OCI-M1 (cell line): ENCODE measurements at regions not wholly inside any gene's neighbourhood (a gene's known extent, or its start where the extent isn't known, plus 50 kb on each side); places are given as distances from the start of the nearest gene placed in this dataset.
"Not testable (repeated sequence)": the region's sequence is repeated elsewhere in the genome, so short reads cannot be mapped to it uniquely, and the experiment has no call there.

Experiments
- DNase-seq: peaks from one replicate; lab custom pipeline; 2025; lab: John Stamatoyannopoulos, UW

- DNase-seq, result peak; percentile 20
Observed at GRCh38 chr5:12876541-12877298, 972.5 kb upstream of the CTNND2 start.

DNA sequence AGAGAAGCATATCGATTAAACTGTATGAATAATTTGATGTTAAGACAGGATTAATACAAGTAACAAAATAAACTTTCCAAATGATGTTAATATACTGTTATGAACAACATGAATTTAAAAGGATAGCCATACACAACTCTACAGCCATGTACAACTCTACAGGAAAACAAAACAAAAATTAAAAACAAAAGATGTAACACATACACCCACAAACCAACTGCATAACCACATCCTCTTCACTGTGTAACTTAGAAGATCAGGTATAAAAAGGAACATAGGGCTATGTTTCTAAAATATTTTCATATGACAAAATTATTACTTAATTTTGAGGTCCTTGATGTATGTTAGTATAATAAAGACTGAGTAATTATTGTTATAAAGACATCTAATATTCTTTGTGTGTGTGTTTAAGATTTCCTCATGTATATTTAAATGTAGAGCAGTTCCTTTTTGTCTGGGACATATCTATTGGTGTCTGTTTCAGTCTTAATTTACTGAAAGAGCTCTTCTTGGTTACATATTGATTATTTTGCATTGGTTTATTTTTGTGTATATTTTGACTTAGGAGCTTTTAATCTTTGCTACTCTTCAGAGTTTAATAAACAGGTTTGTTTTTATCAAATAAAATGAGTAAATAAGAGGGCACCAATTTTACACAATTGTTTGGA, 966.8 kb upstream of the CTNND2 start:
- no peak for DNase-seq

DNA sequence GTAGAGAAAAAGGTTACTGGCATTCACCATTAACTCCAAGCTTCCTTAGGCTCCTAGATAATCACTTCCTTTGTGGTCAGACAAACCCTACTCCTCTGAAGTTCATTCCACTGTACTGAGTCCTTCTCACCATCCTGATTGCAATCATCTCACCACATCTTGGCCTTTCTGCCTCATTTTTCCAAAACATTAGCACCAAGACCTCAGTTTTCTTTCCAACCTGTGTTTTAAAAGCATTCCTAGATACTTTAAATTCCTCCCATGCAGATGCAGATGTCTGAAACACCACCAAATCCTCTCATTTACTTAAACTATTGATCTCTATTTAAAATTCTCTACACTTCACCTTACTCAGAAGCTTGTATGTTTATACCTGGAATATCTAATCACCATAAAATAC, 961.3 kb upstream of the CTNND2 start:
- DNase-seq, result no peak

DNA sequence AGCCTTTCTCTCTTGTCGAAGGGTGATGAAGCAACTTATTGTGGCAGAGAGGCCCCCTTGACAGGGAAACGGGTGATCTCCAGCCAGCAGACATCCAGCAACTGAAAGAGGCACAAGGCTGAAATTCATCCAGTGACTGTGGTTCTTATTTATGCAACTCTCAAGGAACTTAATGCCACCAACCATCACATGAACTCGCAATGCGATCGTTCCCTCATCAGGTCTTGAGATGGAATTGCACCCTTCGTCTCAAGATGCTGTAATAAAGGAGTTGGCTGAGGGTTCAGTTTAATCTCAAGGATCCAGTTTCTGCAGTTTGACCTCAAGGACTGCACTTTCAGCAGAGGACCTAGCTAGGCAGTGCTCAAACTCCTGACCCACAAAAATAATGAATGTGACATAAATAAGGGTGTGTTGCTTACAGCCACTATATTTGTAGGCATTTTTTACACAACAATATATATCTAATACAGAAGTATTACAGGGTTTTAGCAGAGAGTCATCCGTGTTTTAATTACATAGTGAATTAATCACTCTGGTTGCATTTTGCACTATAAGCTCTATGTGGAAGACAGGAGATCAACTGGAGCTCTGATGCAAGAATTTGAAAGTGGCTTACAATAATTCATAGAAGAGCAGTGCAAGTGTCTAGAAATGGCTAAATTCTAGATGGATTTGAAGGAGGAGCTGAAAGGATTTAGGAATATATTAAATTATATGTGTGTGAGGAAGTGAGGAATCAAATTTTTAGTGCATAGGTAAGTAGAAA, 957.8 kb upstream of the CTNND2 start:
- DNase-seq, result peak; percentile 19

DNA sequence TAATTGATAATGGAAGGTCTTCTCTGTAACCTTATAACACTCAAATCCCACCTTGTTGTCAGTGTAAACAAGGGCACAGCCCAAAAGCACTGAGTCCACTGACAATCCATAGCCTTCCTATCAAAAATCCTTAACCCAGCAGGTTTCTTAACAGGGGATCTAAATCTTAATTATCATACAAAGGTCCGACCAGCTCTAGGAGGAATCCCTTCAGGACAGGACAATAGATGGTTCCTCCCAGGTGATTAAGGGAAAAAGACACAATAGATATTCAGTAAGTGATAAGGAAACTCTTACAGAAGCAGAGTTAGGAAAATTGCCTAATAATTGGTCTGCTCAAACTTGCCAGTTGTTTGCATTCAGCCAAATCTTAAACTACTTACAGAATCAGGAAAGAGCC, 951.9 kb upstream of the CTNND2 start:
- DNase-seq, result not testable (repeated sequence)

- no peak for DNase-seq
Observed at GRCh38 chr5:12854386-12854785, 950.1 kb upstream of the CTNND2 start.

- no peak for DNase-seq
Observed at GRCh38 chr5:12851761-12852160, 947.5 kb upstream of the CTNND2 start.

DNA sequence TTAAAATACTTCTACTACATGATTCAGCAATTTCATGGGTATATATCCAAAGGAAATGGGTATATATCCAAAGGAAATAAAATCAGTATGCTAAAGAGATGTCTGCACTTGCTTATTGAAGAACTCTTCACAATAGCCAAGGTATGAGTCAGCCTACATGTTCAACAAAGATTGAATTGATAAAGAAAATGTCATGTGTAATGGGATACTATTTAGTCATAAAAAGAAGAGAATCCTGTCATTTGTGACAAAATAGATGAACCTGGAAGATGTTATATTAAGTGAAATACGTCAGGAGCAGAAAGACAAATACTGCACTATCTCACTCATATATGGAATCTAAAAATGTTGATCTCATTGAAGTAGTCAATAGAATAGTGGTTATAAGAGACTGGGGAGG, 944.5 kb upstream of the CTNND2 start:
- DNase-seq, result no peak

- DNase-seq, result no peak
Observed at GRCh38 chr5:12845549-12846159, 941.4 kb upstream of the CTNND2 start.

DNA sequence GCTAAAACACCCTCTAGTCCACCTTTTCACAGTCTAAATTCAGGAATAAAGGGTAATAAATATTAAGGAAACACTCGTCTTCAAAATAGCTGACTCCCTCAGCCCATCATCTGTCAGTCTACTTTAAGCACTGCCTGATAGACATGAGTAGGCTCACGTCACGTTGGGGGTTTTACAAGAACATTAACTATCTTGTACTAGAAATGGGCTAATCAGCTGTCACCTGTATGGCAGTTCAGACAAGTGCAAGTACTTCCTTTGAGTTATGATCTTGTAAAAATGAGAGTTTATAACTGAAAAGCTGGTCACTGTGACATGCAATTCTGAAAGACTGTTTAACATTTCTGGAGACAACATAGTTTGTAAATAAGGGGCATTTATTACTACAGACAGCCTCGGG, 936.7 kb upstream of the CTNND2 start:
- no peak for DNase-seq

GRCh38 chr5:12837592-12837991, 933.3 kb upstream of the CTNND2 start:
- no peak for DNase-seq

DNA sequence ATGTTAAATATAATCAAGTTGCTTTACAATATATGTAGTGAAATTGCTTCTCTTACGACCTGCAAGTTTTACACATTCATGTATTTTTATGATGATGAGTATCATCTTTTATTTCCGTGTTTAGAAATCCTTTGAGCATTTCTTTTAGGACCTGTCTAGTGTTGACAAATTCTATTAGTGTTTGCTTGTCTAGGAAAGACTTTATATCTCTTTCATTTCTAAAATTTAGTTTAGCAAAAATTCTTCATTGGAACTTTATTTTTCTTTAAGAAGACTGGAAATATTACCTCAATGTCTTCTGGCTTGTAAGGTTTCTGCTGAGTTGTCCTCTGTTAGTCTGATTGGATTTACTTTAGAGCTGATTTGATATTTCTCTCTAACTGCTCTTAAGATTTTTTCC, 920.9 kb upstream of the CTNND2 start:
- no peak for DNase-seq

DNA sequence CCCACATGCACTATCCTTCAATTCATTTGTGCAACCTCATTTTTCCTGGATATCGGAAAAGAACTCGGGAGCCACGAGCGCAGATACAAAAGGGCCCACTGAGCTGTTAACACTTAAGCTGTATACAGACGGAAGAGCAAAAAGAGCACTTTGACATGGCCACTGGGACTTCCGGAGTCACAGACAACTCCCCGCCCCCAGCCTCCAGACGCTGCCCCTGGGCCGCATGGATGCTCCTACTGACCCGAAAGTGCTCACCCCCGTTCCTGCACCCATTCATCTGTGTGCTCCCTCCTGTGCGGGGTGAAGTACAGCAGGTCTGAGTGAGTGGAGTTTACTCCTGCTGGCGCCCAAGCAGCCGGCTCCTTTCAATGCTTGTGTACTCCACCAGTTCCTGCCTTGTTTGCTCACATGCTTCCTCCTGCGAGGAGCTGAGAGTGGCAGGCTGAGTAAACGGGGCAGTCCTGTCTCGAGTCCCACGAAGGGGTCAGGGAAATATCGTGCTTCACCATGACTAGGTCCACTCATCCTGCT, 901.0 kb upstream of the CTNND2 start:
- DNase-seq, result no peak

GRCh38 chr5:12799165-12799564, 894.9 kb upstream of the CTNND2 start:
- DNase-seq, result no peak

- no peak for DNase-seq
Observed at GRCh38 chr5:12795333-12795663, 891.1 kb upstream of the CTNND2 start.

DNA sequence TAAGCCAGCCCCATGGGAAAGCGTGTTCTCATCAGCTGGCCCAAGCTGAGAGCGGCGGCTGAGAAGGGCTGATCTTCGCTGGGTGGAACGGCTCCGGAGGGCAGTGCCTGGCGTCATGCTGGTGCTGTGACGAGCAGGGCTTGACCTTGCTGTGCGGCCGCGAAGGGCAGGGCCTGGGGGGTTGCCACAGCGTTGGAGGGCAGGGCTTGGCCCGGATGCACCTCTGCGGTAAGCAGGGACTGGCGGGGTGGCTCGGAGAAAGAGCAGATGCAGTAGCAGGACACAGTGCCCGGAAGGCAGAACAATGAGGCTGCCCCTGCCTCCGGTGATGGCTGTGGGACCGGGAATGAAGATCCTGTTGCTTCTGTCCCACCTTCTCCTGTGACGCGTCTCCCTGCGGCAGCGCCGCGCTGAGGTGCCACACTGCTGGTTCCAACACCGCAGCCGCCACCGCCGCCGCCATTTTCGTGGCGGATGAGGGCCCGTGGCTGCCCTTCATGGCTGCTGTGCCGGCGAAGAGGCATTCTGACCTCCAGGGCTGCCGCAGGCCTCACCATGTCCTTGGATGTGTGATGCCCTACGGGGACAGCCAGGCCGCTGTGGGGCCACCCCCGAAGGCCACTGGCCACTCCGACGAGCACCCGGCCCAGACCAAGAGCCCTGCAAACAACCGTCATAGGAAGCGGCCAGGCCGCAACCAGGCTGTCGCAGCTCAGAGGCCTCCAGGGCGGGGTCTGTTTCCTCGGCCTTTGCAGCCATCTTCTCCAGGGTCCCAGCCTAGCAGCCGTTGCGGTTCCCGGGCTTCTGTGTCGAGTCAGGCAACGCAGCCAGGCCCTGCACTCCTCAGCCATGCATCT, 890.5 kb upstream of the CTNND2 start:
- no peak for DNase-seq

DNA sequence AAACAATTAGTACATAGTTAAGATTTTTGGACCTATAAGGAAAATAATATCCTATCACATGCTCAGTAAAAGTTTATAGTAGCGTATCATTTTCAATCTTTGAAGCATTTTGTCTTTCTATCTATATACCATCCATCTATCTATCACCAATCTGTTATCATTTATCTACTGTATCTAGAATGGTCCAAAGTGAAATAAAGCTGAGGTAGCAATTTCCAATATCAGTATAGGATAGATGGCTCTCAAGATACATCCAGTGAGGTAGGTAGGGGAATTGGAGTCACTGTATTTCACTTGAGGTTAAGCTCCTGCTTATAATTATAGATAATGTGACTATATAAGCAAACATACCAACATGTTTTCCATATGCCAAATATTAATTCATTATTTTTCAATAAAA, 889.1 kb upstream of the CTNND2 start:
- DNase-seq, result no peak

DNA sequence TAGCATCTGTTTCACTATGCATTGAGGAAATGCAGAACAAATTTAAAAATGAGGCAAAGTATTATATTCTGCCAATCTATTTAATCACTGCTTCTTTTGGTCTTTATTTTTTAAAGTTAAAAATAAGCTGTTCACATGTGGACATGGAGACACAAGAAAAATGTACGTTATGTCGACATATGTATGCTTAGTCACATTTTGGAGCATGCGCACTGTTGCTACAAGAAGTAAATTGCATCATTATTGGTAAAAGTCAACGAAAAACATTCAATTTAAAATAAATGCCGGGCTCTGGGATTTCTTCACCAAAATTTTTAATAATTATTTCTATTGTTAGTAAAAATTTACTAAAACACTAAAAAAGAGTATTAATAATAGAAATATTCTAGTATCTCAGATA, 876.3 kb upstream of the CTNND2 start:
- no peak for DNase-seq

DNA sequence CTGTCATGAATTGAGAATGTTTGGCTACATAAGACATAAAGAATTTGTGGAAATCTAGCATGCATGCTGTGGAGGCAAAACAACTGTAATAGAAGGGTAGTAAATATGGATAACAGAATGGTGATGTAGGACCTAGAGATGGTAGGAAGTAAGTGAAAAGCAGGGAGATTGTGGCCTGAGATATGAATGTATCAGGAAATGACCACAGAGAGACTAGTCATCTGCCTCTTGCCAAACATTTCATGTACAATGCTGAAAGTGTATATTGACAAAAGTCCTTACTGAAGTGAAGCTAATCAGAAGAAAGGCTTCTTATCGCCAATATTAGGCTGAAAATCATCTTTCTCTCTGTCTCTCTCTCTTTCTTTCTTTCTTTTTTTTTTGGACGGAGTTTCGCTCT, 873.1 kb upstream of the CTNND2 start:
- peak; percentile 52 for DNase-seq

- DNase-seq, result peak; percentile 83
Observed at GRCh38 chr5:12772276-12772675, 868.0 kb upstream of the CTNND2 start.

- no peak for DNase-seq
Observed at GRCh38 chr5:12759377-12759776, 855.1 kb upstream of the CTNND2 start.

DNA sequence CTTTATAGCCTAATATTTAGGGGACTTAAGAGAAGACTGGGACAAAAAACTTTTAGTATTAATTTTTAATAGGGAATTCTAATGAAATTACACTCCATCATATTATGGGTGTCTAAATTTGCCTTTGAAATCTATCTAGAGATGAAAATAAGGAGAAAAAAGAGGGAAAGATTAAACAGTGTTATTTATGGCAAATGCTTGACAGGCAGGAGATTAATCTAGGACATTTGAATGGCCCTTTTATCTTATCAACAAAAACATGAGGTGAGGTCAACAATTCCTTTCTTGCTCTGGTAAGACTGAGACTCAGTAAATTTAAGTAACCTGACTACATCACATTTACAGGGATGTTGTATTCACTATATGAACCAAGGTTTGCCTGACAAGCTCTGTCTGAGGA, 852.8 kb upstream of the CTNND2 start:
- DNase-seq, result peak; percentile 7
